Peyer's patch (tissue), 4 donors: ENCODE measurements at regions not wholly inside any gene's neighbourhood (a gene's known extent, or its start where the extent isn't known, plus 50 kb on each side); places are given as distances from the start of the nearest gene placed in this dataset.

Experiments
- POLR2A ChIP-seq, 2 donors: fragments of 450-650 bp; IDR thresholded peaks; one replicate each; pipeline ENCODE4 v1.5.1; 2017; ENCODE audit warnings: antibody characterized with exemption in 2 of 2, mild to moderate bottlenecking in 2 of 2, moderate library complexity in 2 of 2
- TF ChIP-seq, protein P1 (sequence below), 6 experiments: fragments of 450-650 bp in 4 of 6; fragments of 200-600 bp in 2 of 6; sonication (generic) in 1 of 6; IDR thresholded peaks; one replicate each; pipeline ENCODE4 v1.5.1; 2017 to 2019; ENCODE audit warnings: antibody characterized with exemption in 6 of 6, mild to moderate bottlenecking in 3 of 6, moderate library complexity in 1 of 6

DNA sequence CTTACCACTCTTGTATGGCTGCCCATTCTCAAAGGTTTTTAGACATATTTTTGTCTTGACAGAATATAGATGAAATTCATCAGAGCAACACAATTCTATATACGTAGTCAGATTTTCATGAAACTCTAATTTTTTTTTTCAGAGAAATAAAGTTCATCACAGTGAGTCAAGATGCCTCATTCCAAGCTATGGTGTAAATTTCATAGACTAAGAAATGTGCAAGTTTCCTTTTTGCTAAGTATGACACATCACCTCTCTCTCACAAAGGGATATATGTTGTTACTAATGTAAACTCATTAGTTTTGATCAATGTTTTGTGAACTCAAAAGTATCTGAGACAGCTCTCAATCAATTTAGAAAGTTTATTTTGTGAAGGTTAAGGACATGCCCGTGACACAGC lies 60.4 kb upstream of the ATXN3L start:
- TF ChIP-seq, protein P1, sequence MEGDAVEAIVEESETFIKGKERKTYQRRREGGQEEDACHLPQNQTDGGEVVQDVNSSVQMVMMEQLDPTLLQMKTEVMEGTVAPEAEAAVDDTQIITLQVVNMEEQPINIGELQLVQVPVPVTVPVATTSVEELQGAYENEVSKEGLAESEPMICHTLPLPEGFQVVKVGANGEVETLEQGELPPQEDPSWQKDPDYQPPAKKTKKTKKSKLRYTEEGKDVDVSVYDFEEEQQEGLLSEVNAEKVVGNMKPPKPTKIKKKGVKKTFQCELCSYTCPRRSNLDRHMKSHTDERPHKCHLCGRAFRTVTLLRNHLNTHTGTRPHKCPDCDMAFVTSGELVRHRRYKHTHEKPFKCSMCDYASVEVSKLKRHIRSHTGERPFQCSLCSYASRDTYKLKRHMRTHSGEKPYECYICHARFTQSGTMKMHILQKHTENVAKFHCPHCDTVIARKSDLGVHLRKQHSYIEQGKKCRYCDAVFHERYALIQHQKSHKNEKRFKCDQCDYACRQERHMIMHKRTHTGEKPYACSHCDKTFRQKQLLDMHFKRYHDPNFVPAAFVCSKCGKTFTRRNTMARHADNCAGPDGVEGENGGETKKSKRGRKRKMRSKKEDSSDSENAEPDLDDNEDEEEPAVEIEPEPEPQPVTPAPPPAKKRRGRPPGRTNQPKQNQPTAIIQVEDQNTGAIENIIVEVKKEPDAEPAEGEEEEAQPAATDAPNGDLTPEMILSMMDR (IDR thresholded peaks at IDR 0.05): no peak
- no peak for TF ChIP-seq POLR2A (IDR thresholded peaks at IDR 0.05)
